Smooth muscle cell (in vitro differentiated cells): ENCODE measurements at regions not wholly inside any gene's neighbourhood (a gene's known extent, or its start where the extent isn't known, plus 50 kb on each side); places are given as distances from the start of the nearest gene placed in this dataset.
A peak's percentile ranks its signal among the peaks of the same experiment; 100 is the strongest.

Experiments
- DNase-seq: peaks from one replicate; lab custom pipeline; 2025; ENCODE audit not compliant: unreplicated experiment; lab: John Stamatoyannopoulos, UW
- H2AFZ ChIP-seq: fragments of 200-600 bp; sonication (generic); 2 replicates; pipeline ENCODE4 v1.6.0; 2016; ENCODE audit warnings: antibody characterized with exemption, low read depth, mild to moderate bottlenecking
- H3F3A ChIP-seq: fragments of 200-600 bp; sonication (generic); 2 replicates; pipeline ENCODE4 v1.6.0; 2017; ENCODE audit warnings: antibody characterized with exemption, low read depth
- H3K27ac ChIP-seq: fragments of 200-600 bp; sonication (generic); 2 replicates; pipeline ENCODE4 v1.5.1; 2016; ENCODE audit warnings: low read depth, mild to moderate bottlenecking
- H3K27me3 ChIP-seq: fragments of 200-600 bp; sonication (generic); 2 replicates; pipeline ENCODE4 v1.6.1; 2016; ENCODE audit warnings: low read depth, mild to moderate bottlenecking
- H3K36me3 ChIP-seq: fragments of 200-600 bp; sonication (generic); 2 replicates; pipeline ENCODE4 v1.5.1; 2016; ENCODE audit warnings: low read depth
- H3K4me1 ChIP-seq: fragments of 200-600 bp; sonication (generic); 2 replicates; pipeline ENCODE4 v1.5.1; 2016; ENCODE audit warnings: low read depth
- H3K4me2 ChIP-seq: fragments of 200-600 bp; sonication (generic); 2 replicates; pipeline ENCODE4 v1.6.0; 2016; ENCODE audit warnings: mild to moderate bottlenecking
- H3K4me3 ChIP-seq: fragments of 200-600 bp; sonication (generic); 2 replicates; pipeline ENCODE4 v1.5.1; 2016; ENCODE audit warnings: mild to moderate bottlenecking
- H3K79me2 ChIP-seq: fragments of 200-600 bp; sonication (generic); 2 replicates; pipeline ENCODE4 v1.6.0; 2016; ENCODE audit warnings: low read depth, mild to moderate bottlenecking
- H3K9ac ChIP-seq: fragments of 200-600 bp; sonication (generic); 2 replicates; pipeline ENCODE4 v1.6.0; 2016; ENCODE audit warnings: low read depth
- H3K9me3 ChIP-seq: fragments of 200-600 bp; sonication (generic); replicated peaks from 2 replicates; pipeline ENCODE4 v1.5.1; 2016; ENCODE audit warnings: low read depth
- H4K20me1 ChIP-seq: fragments of 200-600 bp; sonication (generic); 2 replicates; pipeline ENCODE4 v1.6.0; 2016; ENCODE audit warnings: low read depth
- CTCF ChIP-seq: fragments of 200-600 bp; sonication (generic); IDR thresholded peaks from 2 replicates; pipeline ENCODE4 v1.5.1; 2017; ENCODE audit warnings: borderline replicate concordance, mild to moderate bottlenecking, antibody characterized with exemption; ENCODE audit not compliant: insufficient read depth, poor library complexity, severe bottlenecking
- WGBS: methylation state at CpG from one replicate; pipeline ENCODE4 v1.1.7; 2016; ENCODE audit warnings: low lambda C conversion rate; 5-methylcytosine and 5-hydroxymethylcytosine counted together

GRCh38 chr6:157741948-157742556, 81.0 kb upstream of the SNX9 start:
- no peak overlapping the region for H3K9ac ChIP-seq
- TF ChIP-seq CTCF = no peak
- no peaks in the 10 kb centered on the region for H3K27me3 ChIP-seq
- H3K27ac ChIP-seq = no peak overlapping the region
- H3F3A ChIP-seq = no peaks in the 10 kb centered on the region
- DNase-seq = no peak
- H3K9me3 ChIP-seq = peaks cover 5% of the 10 kb centered on the region
- no peaks in the 10 kb centered on the region for H3K79me2 ChIP-seq
- H3K4me2 ChIP-seq = no peak overlapping the region
- peak overlapping the region; percentile 43 for H2AFZ ChIP-seq
- H3K4me3 ChIP-seq = no peak overlapping the region
- WGBS = 79% methylated on average over 5 of the region's 5 CpGs
- no peaks in the 10 kb centered on the region for H3K36me3 ChIP-seq
- H4K20me1 ChIP-seq = no peaks in the 10 kb centered on the region
- H3K4me1 ChIP-seq = no peaks in the 10 kb centered on the region

- Histone ChIP-seq H3F3A (no peaks in the 10 kb centered on the region), H3K4me3 (no peak overlapping the region), H3K36me3 (no peaks in the 10 kb centered on the region), H3K9ac (no peak overlapping the region), H3K27me3 (no peaks in the 10 kb centered on the region), H3K4me2 (no peak overlapping the region), H2AFZ (no peak overlapping the region), H3K4me1 (no peaks in the 10 kb centered on the region), H3K9me3 (no peaks in the 10 kb centered on the region), H3K27ac (no peak overlapping the region), H4K20me1 (no peaks in the 10 kb centered on the region), H3K79me2 (no peaks in the 10 kb centered on the region)
- DNase-seq = no peak
- WGBS = 85% methylated on average over 4 of the region's 4 CpGs
- TF ChIP-seq CTCF = no peak
These were observed 78.9 kb upstream of the SNX9 start for GRCh38 chr6:157744102-157744601.

GRCh38 chr6:157746897-157747296, 76.1 kb upstream of the SNX9 start:
- TF ChIP-seq CTCF = no peak
- no peaks in the 10 kb centered on the region for H3K36me3 ChIP-seq

GRCh38 chr6:157747370-157747769, 75.7 kb upstream of the SNX9 start:
- no peak for TF ChIP-seq CTCF
- no peaks in the 10 kb centered on the region for H3K27me3 ChIP-seq
- H3K79me2 ChIP-seq = no peaks in the 10 kb centered on the region
- WGBS = 50% methylated on average over 4 of the region's 4 CpGs
- no peak for DNase-seq
- H3K4me2 ChIP-seq = no peak overlapping the region
- H3K9ac ChIP-seq = no peak overlapping the region
- no peaks in the 10 kb centered on the region for H3K36me3 ChIP-seq
- no peak overlapping the region for H2AFZ ChIP-seq
- H3K4me3 ChIP-seq = no peak overlapping the region
- no peaks in the 10 kb centered on the region for H3K9me3 ChIP-seq
- no peak overlapping the region for H3K27ac ChIP-seq
- no peaks in the 10 kb centered on the region for H3K4me1 ChIP-seq
- H3F3A ChIP-seq = no peaks in the 10 kb centered on the region
- H4K20me1 ChIP-seq = no peaks in the 10 kb centered on the region

More at GRCh38 chr6:157746897-157747296, 76.1 kb upstream of the SNX9 start:
- H3K27me3 ChIP-seq = no peaks in the 10 kb centered on the region
- H3K4me2 ChIP-seq = no peak overlapping the region
- no peak for DNase-seq
- 94% methylated on average over 8 of the region's 8 CpGs for WGBS
- H3F3A ChIP-seq = no peaks in the 10 kb centered on the region
- no peak overlapping the region for H3K27ac ChIP-seq
- H3K4me3 ChIP-seq = no peak overlapping the region
- H3K4me1 ChIP-seq = no peaks in the 10 kb centered on the region
- no peaks in the 10 kb centered on the region for H3K9me3 ChIP-seq
- H4K20me1 ChIP-seq = no peaks in the 10 kb centered on the region
- H2AFZ ChIP-seq = no peak overlapping the region
- no peak overlapping the region for H3K9ac ChIP-seq
- no peaks in the 10 kb centered on the region for H3K79me2 ChIP-seq
